SK-N-SH (cell line): ENCODE measurements at regions not wholly inside any gene's neighbourhood (a gene's known extent, or its start where the extent isn't known, plus 50 kb on each side); places are given as distances from the start of the nearest gene placed in this dataset.

Source experiments
- CTCF ChIA-PET: fragments of 300-600, 350-600 bp; formaldehyde crosslinking; extraction: SDS; loops from one replicate; lab custom pipeline; 2021; lab: Yijun Ruan, JAX
- POLR2A ChIA-PET: fragments of 350-600 bp; sonication (Branson Sonifier 250); formaldehyde crosslinking; extraction: SDS; loops from one replicate; lab custom pipeline; 2020; ENCODE audit warnings: antibody characterized with exemption, inconsistent platforms; lab: Yijun Ruan, JAX
- DNase-seq: peaks from one replicate; pipeline ENCODE4 v3.0.0; 2012
- H2AFZ ChIP-seq: fragments of 200-600 bp; sonication (generic); 2 replicates; pipeline ENCODE4 v1.8.1; 2016; ENCODE audit warnings: antibody characterized with exemption, mild to moderate bottlenecking, low read depth
- H3F3A ChIP-seq: fragments of 200-600 bp; sonication (generic); replicated peaks from 2 replicates; pipeline ENCODE3; 2016; ENCODE audit warnings: antibody characterized with exemption, mild to moderate bottlenecking; ENCODE audit not compliant: insufficient read depth
- H3K27ac ChIP-seq, 2 experiments: fragments of 200-500 bp in 1 of 2; fragments of 200-600 bp in 1 of 2; sonication (Bioruptor generic) in 1 of 2; sonication (generic), shearing (Covaris generic) in 1 of 2; 2 replicates each; pipeline versions ENCODE4 v1.5.1 to v1.6.1; 2014 to 2016; ENCODE audit warnings: low read depth in 2 of 2, inconsistent platforms in 1 of 2, low read length in 1 of 2, mild to moderate bottlenecking in 1 of 2, mixed read lengths in 1 of 2
- H3K27me3 ChIP-seq: fragments of 200-600 bp; sonication (generic), shearing (Covaris generic); 2 replicates; pipeline ENCODE4 v1.6.1; 2016; ENCODE audit warnings: mixed run types; ENCODE audit not compliant: insufficient read depth
- H3K36me3 ChIP-seq, 2 experiments: fragments of 200-500 bp in 1 of 2; fragments of 200-600 bp in 1 of 2; sonication (Bioruptor generic) in 1 of 2; sonication (generic) in 1 of 2; replicated peaks in 1 of 2; 2 replicates each; pipeline versions ENCODE3 to v1.5.1; 2014 to 2016; ENCODE audit warnings: low read length in 1 of 2, mild to moderate bottlenecking in 1 of 2; ENCODE audit not compliant: insufficient read depth in 2 of 2, control insufficient read depth in 1 of 2
- H3K4me1 ChIP-seq, 2 experiments: fragments of 200-500 bp in 1 of 2; fragments of 200-600 bp in 1 of 2; sonication (Bioruptor generic) in 1 of 2; sonication (generic), shearing (Covaris generic) in 1 of 2; 2 replicates each; pipeline versions ENCODE4 v1.5.1 to v1.6.1; 2014 to 2016; ENCODE audit warnings: low read depth in 1 of 2, low read length in 1 of 2, mixed run types in 1 of 2; ENCODE audit not compliant: insufficient read depth in 2 of 2, control insufficient read depth in 1 of 2
- H3K4me2 ChIP-seq: fragments of 200-600 bp; sonication (generic), shearing (Covaris generic); 2 replicates; pipeline ENCODE4 v1.6.1; 2017; ENCODE audit warnings: mixed run types
- H3K4me3 ChIP-seq, 2 experiments: fragments of 200-500 bp in 1 of 2; fragments of 200-600 bp in 1 of 2; sonication (Bioruptor generic) in 1 of 2; sonication (generic), shearing (Covaris generic) in 1 of 2; 2 replicates each; pipeline versions ENCODE4 v1.5.1 to v1.8.1; 2014 to 2016; ENCODE audit warnings: low read depth in 2 of 2, inconsistent platforms in 1 of 2, low read length in 1 of 2, mild to moderate bottlenecking in 1 of 2, mixed read lengths in 1 of 2, moderate library complexity in 1 of 2
- H3K79me2 ChIP-seq: fragments of 200-600 bp; sonication (generic); 2 replicates; pipeline ENCODE4 v1.8.1; 2017; ENCODE audit warnings: mild to moderate bottlenecking; ENCODE audit not compliant: insufficient read depth
- H3K9ac ChIP-seq: fragments of 200-600 bp; sonication (generic); 2 replicates; pipeline ENCODE4 v1.6.1; 2017; ENCODE audit warnings: mixed run types
- H3K9me2 ChIP-seq: fragments of 200-600 bp; sonication (generic); 2 replicates; pipeline ENCODE4 v1.6.1; 2017; ENCODE audit warnings: mixed run types
- H3K9me3 ChIP-seq: fragments of 200-600 bp; sonication (generic); 2 replicates; pipeline ENCODE4 v1.6.1; 2017; ENCODE audit warnings: mixed run types, mild to moderate bottlenecking, moderate library complexity
- H4K20me1 ChIP-seq: fragments of 200-600 bp; sonication (generic); 2 replicates; pipeline ENCODE4 v1.6.1; 2017; ENCODE audit warnings: mild to moderate bottlenecking, mixed run types; ENCODE audit not compliant: insufficient read depth
- ELF1 ChIP-seq: IDR thresholded peaks from 2 replicates; pipeline ENCODE4 v1.4.0; 2012
- EP300 ChIP-seq, 2 experiments: IDR thresholded peaks; 2 replicates each; pipeline versions ENCODE4 v1.4.0 to v1.6.1; 2012; ENCODE audit warnings: borderline replicate concordance in 1 of 2, low read depth in 1 of 2, low read length in 1 of 2
- FOSL2 ChIP-seq: IDR thresholded peaks from 2 replicates; pipeline ENCODE4 v1.4.0; 2012; ENCODE audit warnings: low read depth, mild to moderate bottlenecking, moderate library complexity, borderline replicate concordance
- FOXJ3 ChIP-seq: sonication (generic); formaldehyde crosslinking; IDR thresholded peaks from 2 replicates; pipeline ENCODE4 v1.5.1; 2020; ENCODE audit warnings: mild to moderate bottlenecking, missing genetic modification reagents
- FOXM1 ChIP-seq: IDR thresholded peaks from 2 replicates; pipeline ENCODE4 v1.4.0; 2012; ENCODE audit warnings: low read depth, mild to moderate bottlenecking
- GATA2 ChIP-seq: sonication (generic); formaldehyde crosslinking; IDR thresholded peaks from 2 replicates; pipeline ENCODE4 v1.5.0; 2020; ENCODE audit warnings: mild to moderate bottlenecking, missing genetic modification reagents
- MAX ChIP-seq: IDR thresholded peaks from 2 replicates; pipeline ENCODE4 v1.4.0; 2012; ENCODE audit warnings: low read depth
- MEF2A ChIP-seq: IDR thresholded peaks from 2 replicates; pipeline ENCODE4 v1.4.0; 2012; ENCODE audit warnings: low read depth, borderline replicate concordance
- MXI1 ChIP-seq: IDR thresholded peaks from 2 replicates; pipeline ENCODE4 v1.6.1; 2012; ENCODE audit warnings: mild to moderate bottlenecking, low read depth, low read length, improper control_type of control experiment
- NFIC ChIP-seq: IDR thresholded peaks from 2 replicates; pipeline ENCODE4 v1.4.0; 2012; ENCODE audit warnings: borderline replicate concordance
- POLR2AphosphoS5 ChIP-seq: IDR thresholded peaks from 2 replicates; pipeline ENCODE4 v1.6.1; 2012; ENCODE audit warnings: low read depth, low read length
- RAD21 ChIP-seq: IDR thresholded peaks from 2 replicates; pipeline ENCODE4 v1.6.1; 2012; ENCODE audit warnings: mild to moderate bottlenecking, low read length
- RCOR1 ChIP-seq: fragments of 150-350 bp; IDR thresholded peaks from 2 replicates; pipeline ENCODE4 v1.6.1; 2017; ENCODE audit warnings: antibody characterized with exemption, low read length
- RFX5 ChIP-seq: IDR thresholded peaks from 2 replicates; pipeline ENCODE4 v1.6.1; 2012; ENCODE audit warnings: mild to moderate bottlenecking, improper control_type of control experiment, low read length
- RXRA ChIP-seq: IDR thresholded peaks from 2 replicates; pipeline ENCODE4 v1.4.0; 2012; ENCODE audit warnings: low read depth, mild to moderate bottlenecking, borderline replicate concordance
- TAF1 ChIP-seq: IDR thresholded peaks from 2 replicates; pipeline ENCODE4 v1.6.1; 2012; ENCODE audit warnings: low read depth, mild to moderate bottlenecking, low read length, moderate library complexity, borderline replicate concordance
- TEAD4 ChIP-seq: IDR thresholded peaks from 2 replicates; pipeline ENCODE4 v1.4.0; 2012; ENCODE audit warnings: mild to moderate bottlenecking, borderline replicate concordance; ENCODE audit not compliant: insufficient read depth
- USF2 ChIP-seq: fragments of 150-350 bp; IDR thresholded peaks from 2 replicates; pipeline ENCODE4 v1.6.1; 2017; ENCODE audit warnings: antibody characterized with exemption, low read length, low read depth, borderline replicate concordance
- YY1 ChIP-seq: IDR thresholded peaks from 2 replicates; pipeline ENCODE4 v1.4.0; 2012; ENCODE audit warnings: low read depth, mild to moderate bottlenecking
- WGBS: methylation state at CpG from one replicate; pipeline ENCODE4 v1.1.6; 2017; ENCODE audit warnings: low lambda C conversion rate; 5-methylcytosine and 5-hydroxymethylcytosine counted together
- TF ChIP-seq, protein P1 (sequence below): fragments of 150-350 bp; IDR thresholded peaks from 2 replicates; pipeline ENCODE4 v1.6.1; 2016; ENCODE audit warnings: mild to moderate bottlenecking, low read depth, low read length
- TF ChIP-seq, protein P2 (sequence below): IDR thresholded peaks from 2 replicates; pipeline ENCODE4 v1.4.0; 2012; ENCODE audit warnings: low read depth, borderline replicate concordance
- TF ChIP-seq, protein P3 (sequence below): fragments of 200-600 bp; sonication (generic); IDR thresholded peaks from 2 replicates; pipeline ENCODE4 v1.6.1; 2017; ENCODE audit warnings: antibody characterized with exemption, mild to moderate bottlenecking, moderate library complexity

DNA sequence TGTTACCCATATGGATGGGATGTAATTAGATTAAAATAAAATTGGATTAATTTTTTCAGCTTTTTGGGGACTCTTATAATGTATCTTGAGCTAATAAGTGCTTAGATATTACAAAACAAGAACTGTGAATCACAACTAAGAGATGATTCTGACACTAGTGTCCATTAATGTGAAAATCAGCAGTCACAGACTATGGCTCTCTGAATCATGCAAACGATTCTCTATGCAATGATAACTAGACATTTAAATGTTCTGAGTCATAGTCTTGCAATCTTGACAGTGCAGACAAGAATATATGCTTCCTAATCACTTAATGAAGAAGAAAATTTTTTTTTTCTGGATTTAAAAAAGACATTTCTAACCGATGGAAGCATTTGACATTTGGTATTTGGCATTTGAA, 82.2 kb upstream of the OPRM1 start:
- ChIA-PET POLR2A (interaction anchor here (0.8 kb wide), 1 partner anchor 9 kb away, joined by 3 read pairs; no protein-coding TSS in a partner anchor), CTCF (no interaction called here)
- no peaks in the 10 kb centered on the region for H3K9me3 ChIP-seq
- no peaks in the 10 kb centered on the region for H4K20me1 ChIP-seq
- H3K4me1 ChIP-seq: peaks cover 0 to 5% of the 10 kb centered on the region in 2 experiments; a peak in 2 of 4 replicates
- no peak overlapping the region for H2AFZ ChIP-seq
- H3K79me2 ChIP-seq: no peaks in the 10 kb centered on the region
- no peak for TF ChIP-seq TEAD4
- no peak for TF ChIP-seq MXI1
- no peak for TF ChIP-seq FOXJ3 (CRISPR knock-in tag)
- no peak for TF ChIP-seq RFX5
- no peak for TF ChIP-seq RXRA
- no peak for TF ChIP-seq YY1
- TF ChIP-seq ELF1: no peak
- TF ChIP-seq USF2: no peak
- no peak for TF ChIP-seq GATA2 (CRISPR knock-in tag)
- TF ChIP-seq NFIC: no peak
- no peak for TF ChIP-seq MEF2A
- DNase-seq: no peak
- peak overlapping the region in 1 of 2 experiments; percentile 18; a peak in 1 of 4 replicates for H3K27ac ChIP-seq
- H3K27me3 ChIP-seq: no peaks in the 10 kb centered on the region
- no peaks in the 10 kb centered on the region for H3K9me2 ChIP-seq
- 8% methylated on average over 2 of the region's 2 CpGs for WGBS
- no peak overlapping the region for H3K9ac ChIP-seq
- no peak overlapping the region for H3K4me2 ChIP-seq
- H3K36me3 ChIP-seq: no peaks in the 10 kb centered on the region
- peaks cover 3% of the 10 kb centered on the region for H3F3A ChIP-seq
- no peak overlapping the region for H3K4me3 ChIP-seq

- Histone ChIP-seq H2AFZ (no peak overlapping the region), H3K4me2 (no peak overlapping the region), H3K36me3 (no peaks in the 10 kb centered on the region)
These were observed 89.4 kb upstream of the OPRM1 start for GRCh38 chr6:153949616-153950015.

More at GRCh38 chr6:153949616-153950015, 89.4 kb upstream of the OPRM1 start:
- ChIA-PET POLR2A (no interaction called here), CTCF (interaction anchor here (3.6 kb wide), 1 partner anchor 719 kb away, joined by 28 read pairs; no protein-coding TSS in a partner anchor)
- H4K20me1 ChIP-seq: no peaks in the 10 kb centered on the region
- no peak for DNase-seq
- H3K9ac ChIP-seq: no peak overlapping the region
- no peak overlapping the region for H3K27ac ChIP-seq
- no peaks in the 10 kb centered on the region for H3K9me2 ChIP-seq
- H3K27me3 ChIP-seq: no peaks in the 10 kb centered on the region
- no peaks in the 10 kb centered on the region for H3K79me2 ChIP-seq
- no peak for TF ChIP-seq MEF2A
- TF ChIP-seq, protein P1, sequence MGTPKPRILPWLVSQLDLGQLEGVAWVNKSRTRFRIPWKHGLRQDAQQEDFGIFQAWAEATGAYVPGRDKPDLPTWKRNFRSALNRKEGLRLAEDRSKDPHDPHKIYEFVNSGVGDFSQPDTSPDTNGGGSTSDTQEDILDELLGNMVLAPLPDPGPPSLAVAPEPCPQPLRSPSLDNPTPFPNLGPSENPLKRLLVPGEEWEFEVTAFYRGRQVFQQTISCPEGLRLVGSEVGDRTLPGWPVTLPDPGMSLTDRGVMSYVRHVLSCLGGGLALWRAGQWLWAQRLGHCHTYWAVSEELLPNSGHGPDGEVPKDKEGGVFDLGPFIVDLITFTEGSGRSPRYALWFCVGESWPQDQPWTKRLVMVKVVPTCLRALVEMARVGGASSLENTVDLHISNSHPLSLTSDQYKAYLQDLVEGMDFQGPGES: no peak
- TF ChIP-seq, protein P2, sequence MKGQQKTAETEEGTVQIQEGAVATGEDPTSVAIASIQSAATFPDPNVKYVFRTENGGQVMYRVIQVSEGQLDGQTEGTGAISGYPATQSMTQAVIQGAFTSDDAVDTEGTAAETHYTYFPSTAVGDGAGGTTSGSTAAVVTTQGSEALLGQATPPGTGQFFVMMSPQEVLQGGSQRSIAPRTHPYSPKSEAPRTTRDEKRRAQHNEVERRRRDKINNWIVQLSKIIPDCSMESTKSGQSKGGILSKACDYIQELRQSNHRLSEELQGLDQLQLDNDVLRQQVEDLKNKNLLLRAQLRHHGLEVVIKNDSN: no peak
- no peak for TF ChIP-seq MXI1
- no peak for TF ChIP-seq RAD21
- no peak for TF ChIP-seq ELF1
- no peak for TF ChIP-seq MAX
- no peak for TF ChIP-seq FOSL2
- no peak for TF ChIP-seq FOXM1
- TF ChIP-seq, protein P3, sequence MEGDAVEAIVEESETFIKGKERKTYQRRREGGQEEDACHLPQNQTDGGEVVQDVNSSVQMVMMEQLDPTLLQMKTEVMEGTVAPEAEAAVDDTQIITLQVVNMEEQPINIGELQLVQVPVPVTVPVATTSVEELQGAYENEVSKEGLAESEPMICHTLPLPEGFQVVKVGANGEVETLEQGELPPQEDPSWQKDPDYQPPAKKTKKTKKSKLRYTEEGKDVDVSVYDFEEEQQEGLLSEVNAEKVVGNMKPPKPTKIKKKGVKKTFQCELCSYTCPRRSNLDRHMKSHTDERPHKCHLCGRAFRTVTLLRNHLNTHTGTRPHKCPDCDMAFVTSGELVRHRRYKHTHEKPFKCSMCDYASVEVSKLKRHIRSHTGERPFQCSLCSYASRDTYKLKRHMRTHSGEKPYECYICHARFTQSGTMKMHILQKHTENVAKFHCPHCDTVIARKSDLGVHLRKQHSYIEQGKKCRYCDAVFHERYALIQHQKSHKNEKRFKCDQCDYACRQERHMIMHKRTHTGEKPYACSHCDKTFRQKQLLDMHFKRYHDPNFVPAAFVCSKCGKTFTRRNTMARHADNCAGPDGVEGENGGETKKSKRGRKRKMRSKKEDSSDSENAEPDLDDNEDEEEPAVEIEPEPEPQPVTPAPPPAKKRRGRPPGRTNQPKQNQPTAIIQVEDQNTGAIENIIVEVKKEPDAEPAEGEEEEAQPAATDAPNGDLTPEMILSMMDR: no peak
- TF ChIP-seq RXRA: no peak
- TF ChIP-seq YY1: no peak
- no peak for TF ChIP-seq POLR2AphosphoS5
- TF ChIP-seq FOXJ3 (CRISPR knock-in tag): no peak
- TF ChIP-seq RCOR1: no peak
- no peak for TF ChIP-seq EP300 (IDR thresholded peaks at IDR 0.05; ENCODE audit: borderline replicate concordance in 1 of 2, low read depth in 1 of 2, low read length in 1 of 2)
- TF ChIP-seq TAF1: no peak
- H3K9me3 ChIP-seq: no peaks in the 10 kb centered on the region
- no peaks in the 10 kb centered on the region for H3K4me1 ChIP-seq
- H3F3A ChIP-seq: no peaks in the 10 kb centered on the region
- H3K4me3 ChIP-seq: no peak overlapping the region
- 34% methylated on average over 4 of the region's 4 CpGs for WGBS
